ENCODE measurements at regions not wholly inside any gene's neighbourhood (a gene's known extent, or its start where the extent isn't known, plus 50 kb on each side); places are given as distances from the start of the nearest gene placed in this dataset.
A peak's percentile ranks its signal among the peaks of the same experiment; 100 is the strongest.

GRCh38 chr5:65068410-65068809 is 299.7 kb downstream of the CWC27 start:
- no peak for DNase-seq

- no peak for DNase-seq
Measured at GRCh38 chr5:65070026-65070425, 301.3 kb downstream of the CWC27 start.

GRCh38 chr5:65072850-65073249 is 304.1 kb downstream of the CWC27 start:
- no peak for DNase-seq

GRCh38 chr5:65073250-65073661 is 304.5 kb downstream of the CWC27 start:
- no peak for DNase-seq

GRCh38 chr5:65075623-65076250 is 307.0 kb downstream of the CWC27 start:
- no peak for DNase-seq

- DNase-seq: peak; percentile 82
Measured at GRCh38 chr5:65076251-65076869, 307.6 kb downstream of the CWC27 start.

GRCh38 chr5:65077653-65078052 is 308.9 kb downstream of the CWC27 start:
- no peak for DNase-seq

- no peak for DNase-seq
Measured at GRCh38 chr5:65078331-65078730, 309.6 kb downstream of the CWC27 start.

GRCh38 chr5:65081071-65081470 is 312.3 kb downstream of the CWC27 start:
- no peak for DNase-seq

GRCh38 chr5:65084795-65085515 is 316.2 kb downstream of the CWC27 start:
- no peak for DNase-seq

- no peak for DNase-seq
Measured at GRCh38 chr5:65085516-65085850, 316.8 kb downstream of the CWC27 start.

GRCh38 chr5:65086234-65086890 is 317.6 kb downstream of the CWC27 start:
- no peak for DNase-seq

- no peak for DNase-seq
Measured at GRCh38 chr5:65087154-65087553, 318.4 kb downstream of the CWC27 start.

- DNase-seq: no peak
Measured at GRCh38 chr5:65094279-65094678, 325.5 kb downstream of the CWC27 start.

GRCh38 chr5:65098393-65098792 is 329.7 kb downstream of the CWC27 start:
- no peak for DNase-seq

All from activated CD4-positive, alpha-beta T cell treated with anti-CD3 and anti-CD28 coated beads, Interleukin-10, Interleukin-2, amounts not matched to agents 100 ng/mL and 50 ng/mL, durations not matched to agents 16 hours and 8 hours (primary cell).